H9 (cell line): ENCODE measurements at regions not wholly inside any gene's neighbourhood (a gene's known extent, or its start where the extent isn't known, plus 50 kb on each side); places are given as distances from the start of the nearest gene placed in this dataset.

Experiments
- DNase-seq: peaks from one replicate; pipeline ENCODE4 v3.0.0-alpha.2; 2017
- H2AFZ ChIP-seq: one replicate; pipeline ENCODE4 v1.6.1; 2013; ENCODE audit warnings: mild to moderate bottlenecking, low read length, control low read depth, moderate library complexity
- H2AK5ac ChIP-seq: 2 replicates; pipeline ENCODE4 v1.6.1; 2013; ENCODE audit warnings: low read length, control low read depth, mixed read lengths; ENCODE audit not compliant: insufficient read length
- H2BK120ac ChIP-seq: one replicate; pipeline ENCODE4 v1.6.1; 2013; ENCODE audit warnings: low read depth, mild to moderate bottlenecking, low read length, control low read depth, inconsistent platforms; ENCODE audit not compliant: poor library complexity, severe bottlenecking
- H2BK12ac ChIP-seq: 2 replicates; pipeline ENCODE4 v1.6.1; 2013; ENCODE audit warnings: low read length, control low read depth, mixed read lengths, low read depth; ENCODE audit not compliant: insufficient read length
- H2BK15ac ChIP-seq: 2 replicates; pipeline ENCODE4 v1.6.1; 2013; ENCODE audit warnings: low read depth, low read length, control low read depth
- H2BK20ac ChIP-seq: one replicate; pipeline ENCODE4 v1.6.1; 2013; ENCODE audit warnings: low read depth, mild to moderate bottlenecking, low read length, control low read depth, inconsistent platforms; ENCODE audit not compliant: poor library complexity, severe bottlenecking
- H2BK5ac ChIP-seq: 2 replicates; pipeline ENCODE4 v1.6.1; 2013; ENCODE audit warnings: low read length, control low read depth, mixed read lengths; ENCODE audit not compliant: insufficient read length
- H3K14ac ChIP-seq: 2 replicates; pipeline ENCODE4 v1.6.1; 2013; ENCODE audit warnings: low read length, control low read depth; ENCODE audit not compliant: insufficient read depth
- H3K18ac ChIP-seq: 2 replicates; pipeline ENCODE4 v1.6.1; 2013; ENCODE audit warnings: low read depth, mild to moderate bottlenecking, mixed read lengths, low read length, control low read depth; ENCODE audit not compliant: insufficient read length
- H3K23ac ChIP-seq: 2 replicates; pipeline ENCODE4 v1.6.1; 2013; ENCODE audit warnings: low read length, control low read depth, mixed read lengths, low read depth; ENCODE audit not compliant: insufficient read length
- H3K23me2 ChIP-seq: 2 replicates; pipeline ENCODE4 v1.6.1; 2013; ENCODE audit warnings: low read depth, mild to moderate bottlenecking, mixed read lengths, low read length, control low read depth; ENCODE audit not compliant: insufficient read length, poor library complexity, severe bottlenecking
- H3K27ac ChIP-seq: 2 replicates; pipeline ENCODE4 v1.5.1; 2013; ENCODE audit warnings: low read length, control low read depth, mixed read lengths, low read depth; ENCODE audit not compliant: insufficient read length
- H3K27me3 ChIP-seq: 2 replicates; pipeline ENCODE4 v1.6.1; 2013; ENCODE audit warnings: low read length, control low read depth, inconsistent platforms; ENCODE audit not compliant: insufficient read depth
- H3K4ac ChIP-seq: 2 replicates; pipeline ENCODE4 v1.6.1; 2013; ENCODE audit warnings: low read depth, mild to moderate bottlenecking, control low read depth, inconsistent platforms, low read length, moderate library complexity
- H3K4me1 ChIP-seq: 2 replicates; pipeline ENCODE4 v1.6.1; 2013; ENCODE audit warnings: low read length, control low read depth, inconsistent platforms; ENCODE audit not compliant: insufficient read depth
- H3K4me2 ChIP-seq: 2 replicates; pipeline ENCODE4 v1.6.1; 2013; ENCODE audit warnings: low read length, control low read depth, mixed read lengths; ENCODE audit not compliant: insufficient read length, insufficient read depth
- H3K56ac ChIP-seq: 2 replicates; pipeline ENCODE4 v1.6.1; 2013; ENCODE audit warnings: low read depth, mild to moderate bottlenecking, mixed read lengths, low read length, control low read depth; ENCODE audit not compliant: insufficient read length
- H3K79me1 ChIP-seq: 2 replicates; pipeline ENCODE4 v1.6.1; 2013; ENCODE audit warnings: low read depth, mild to moderate bottlenecking, moderate library complexity, low read length, control low read depth, inconsistent platforms; ENCODE audit not compliant: insufficient read depth, poor library complexity, severe bottlenecking
- H3K79me2 ChIP-seq: 2 replicates; pipeline ENCODE4 v1.6.1; 2013; ENCODE audit warnings: low read length, control low read depth, inconsistent platforms; ENCODE audit not compliant: insufficient read depth
- H3K9ac ChIP-seq: 2 replicates; pipeline ENCODE4 v1.6.1; 2013; ENCODE audit warnings: low read length, control low read depth, mixed read lengths; ENCODE audit not compliant: insufficient read length; ENCODE audit errors: extremely low read depth
- H3K9me3 ChIP-seq: one replicate; pipeline ENCODE4 v1.6.1; 2013; ENCODE audit warnings: low read depth, low read length, inconsistent platforms; ENCODE audit not compliant: control insufficient read depth
- H3T11ph ChIP-seq: one replicate; pipeline ENCODE4 v1.6.1; 2013; ENCODE audit warnings: mild to moderate bottlenecking, low read length, control low read depth, inconsistent platforms
- H4K20me1 ChIP-seq: one replicate; pipeline ENCODE4 v1.6.1; 2013; ENCODE audit not compliant: control insufficient read depth, insufficient read length, insufficient read depth
- H4K5ac ChIP-seq: 2 replicates; pipeline ENCODE4 v1.6.1; 2013; ENCODE audit warnings: low read depth, mild to moderate bottlenecking, mixed read lengths, low read length, control low read depth; ENCODE audit not compliant: insufficient read length
- H4K8ac ChIP-seq: replicated peaks from 2 replicates; pipeline ENCODE4 v1.6.1; 2013; ENCODE audit warnings: low read length, control low read depth, mixed read lengths, low read depth; ENCODE audit not compliant: insufficient read length
- H4K91ac ChIP-seq: 2 replicates; pipeline ENCODE4 v1.6.1; 2013; ENCODE audit warnings: low read depth, mild to moderate bottlenecking, moderate library complexity, mixed read lengths, low read length, control low read depth; ENCODE audit not compliant: insufficient read length
- H3K27ac Mint-ChIP-seq, 3 experiments: 2 replicates in 2 of 3; 3 replicates in 1 of 3; pipeline ENCODE4 v1.8.0; 2020 to 2021; ENCODE audit warnings: mixed read lengths in 3 of 3, mild to moderate bottlenecking in 1 of 3, moderate library complexity in 1 of 3
- H3K27me3 Mint-ChIP-seq: 2 replicates; pipeline ENCODE4 v1.8.0; 2021; ENCODE audit warnings: low read depth, mild to moderate bottlenecking, moderate library complexity, mixed read lengths
- H3K36me3 Mint-ChIP-seq, 3 experiments: 2 replicates in 2 of 3; 3 replicates in 1 of 3; pipeline ENCODE4 v1.8.0; 2020 to 2021; ENCODE audit warnings: low read depth in 3 of 3, mixed read lengths in 3 of 3; ENCODE audit not compliant: insufficient read depth in 1 of 3
- H3K4me1 Mint-ChIP-seq, 2 experiments: 2 replicates each; pipeline ENCODE4 v1.8.0; 2020; ENCODE audit warnings: mixed read lengths in 2 of 2
- H3K4me3 Mint-ChIP-seq, 2 experiments: 2 replicates in 1 of 2; 3 replicates in 1 of 2; pipeline ENCODE4 v1.8.0; 2020 to 2021; ENCODE audit warnings: mild to moderate bottlenecking in 2 of 2, mixed read lengths in 2 of 2, moderate library complexity in 1 of 2
- H3K9me3 Mint-ChIP-seq, 2 experiments: 2 replicates in 1 of 2; 3 replicates in 1 of 2; pipeline ENCODE4 v1.8.0; 2020; ENCODE audit warnings: mild to moderate bottlenecking in 2 of 2, mixed read lengths in 2 of 2, moderate library complexity in 1 of 2
- CTCF ChIP-seq: fragments of 200-600 bp; sonication (generic); conservative IDR thresholded peaks from 3 replicates; pipeline ENCODE4 v1.8.0; 2021; ENCODE audit warnings: antibody characterized with exemption, mild to moderate bottlenecking
- WGBS: extraction: QIAGEN DNeasy Blood & Tissue Kit; methylation state at CpG from one replicate; pipeline ENCODE4 v1.1.7; 2013; ENCODE audit warnings: missing lambda C conversion rate, low lambda C conversion rate, mixed read lengths; ENCODE audit not compliant: insufficient read length; ENCODE audit errors: extremely low coverage; 5-methylcytosine and 5-hydroxymethylcytosine counted together

- WGBS: no CpG with 5 or more reads among the region's 5 CpGs
These were observed 408.9 kb downstream of the PYDC2 start for GRCh38 chr3:191869738-191870415.

More at GRCh38 chr3:191869738-191870415, 408.9 kb downstream of the PYDC2 start:
- Mint-ChIP-seq H3K27ac (peak overlapping the region; percentile 49 to 91 (median 79)), H3K4me3 (no peak overlapping the region), H3K4me1 (peaks cover 14 to 16% of the 10 kb centered on the region in 2 experiments), H3K36me3 (no peaks in the 10 kb centered on the region; a peak in 1 of 7 replicates), H3K27me3 (no peaks in the 10 kb centered on the region), H3K9me3 (no peaks in the 10 kb centered on the region; a peak in 1 of 5 replicates)
- Histone ChIP-seq H2BK20ac (no peak overlapping the region), H2BK12ac (no peak overlapping the region), H3K79me1 (no peaks in the 10 kb centered on the region), H3K56ac (no peak overlapping the region), H3K23ac (no peak overlapping the region), H2BK120ac (no peak overlapping the region), H3K14ac (no peak overlapping the region), H4K20me1 (no peaks in the 10 kb centered on the region), H3K23me2 (no peaks in the 10 kb centered on the region), H3K4ac (no peak overlapping the region), H3K27me3 (no peaks in the 10 kb centered on the region), H2BK15ac (no peak overlapping the region), H3K4me2 (no peak overlapping the region), H3T11ph (no peak overlapping the region), H3K9me3 (no peaks in the 10 kb centered on the region), H3K4me1 (no peaks in the 10 kb centered on the region), H4K91ac (no peak overlapping the region), H4K8ac (no peak overlapping the region), H4K5ac (no peak overlapping the region), H2AFZ (no peak overlapping the region), H3K18ac (no peak overlapping the region), H2BK5ac (no peak overlapping the region), H3K27ac (no peak overlapping the region), H3K79me2 (no peaks in the 10 kb centered on the region), H2AK5ac (no peak overlapping the region), H3K9ac (no peak overlapping the region)
- TF ChIP-seq CTCF: no peak
- no peak for DNase-seq
